ENCODE measurements at regions not wholly inside any gene's neighbourhood (a gene's known extent, or its start where the extent isn't known, plus 50 kb on each side); places are given as distances from the start of the nearest gene placed in this dataset.

GRCh38 chr5:73395256-73395655, 53.3 kb downstream of the FOXD1 start:
- H3K4me3 ChIP-seq (IDR thresholded peaks at IDR 0.05; ENCODE audit: insufficient read depth, low read depth, low read length): no peak overlapping the region
- H3K27ac ChIP-seq: no peak overlapping the region
- TF ChIP-seq, protein P1, sequence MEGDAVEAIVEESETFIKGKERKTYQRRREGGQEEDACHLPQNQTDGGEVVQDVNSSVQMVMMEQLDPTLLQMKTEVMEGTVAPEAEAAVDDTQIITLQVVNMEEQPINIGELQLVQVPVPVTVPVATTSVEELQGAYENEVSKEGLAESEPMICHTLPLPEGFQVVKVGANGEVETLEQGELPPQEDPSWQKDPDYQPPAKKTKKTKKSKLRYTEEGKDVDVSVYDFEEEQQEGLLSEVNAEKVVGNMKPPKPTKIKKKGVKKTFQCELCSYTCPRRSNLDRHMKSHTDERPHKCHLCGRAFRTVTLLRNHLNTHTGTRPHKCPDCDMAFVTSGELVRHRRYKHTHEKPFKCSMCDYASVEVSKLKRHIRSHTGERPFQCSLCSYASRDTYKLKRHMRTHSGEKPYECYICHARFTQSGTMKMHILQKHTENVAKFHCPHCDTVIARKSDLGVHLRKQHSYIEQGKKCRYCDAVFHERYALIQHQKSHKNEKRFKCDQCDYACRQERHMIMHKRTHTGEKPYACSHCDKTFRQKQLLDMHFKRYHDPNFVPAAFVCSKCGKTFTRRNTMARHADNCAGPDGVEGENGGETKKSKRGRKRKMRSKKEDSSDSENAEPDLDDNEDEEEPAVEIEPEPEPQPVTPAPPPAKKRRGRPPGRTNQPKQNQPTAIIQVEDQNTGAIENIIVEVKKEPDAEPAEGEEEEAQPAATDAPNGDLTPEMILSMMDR (conservative IDR thresholded peaks at IDR 0.05; ENCODE audit: low read depth, low read length): no peak
- H3K4me2 ChIP-seq: no peak overlapping the region
- H3K27me3 ChIP-seq (ENCODE audit: insufficient read depth, low read depth): no peaks in the 10 kb centered on the region
- H4K20me1 ChIP-seq (ENCODE audit: insufficient read depth): no peaks in the 10 kb centered on the region
- H3K36me3 ChIP-seq (ENCODE audit: insufficient read depth): no peaks in the 10 kb centered on the region
- no peaks in the 10 kb centered on the region for H3K79me2 ChIP-seq (ENCODE audit: insufficient read depth, low read depth)
- H3K9ac ChIP-seq: no peak overlapping the region
- H3K4me1 ChIP-seq (ENCODE audit: low read depth, poor library complexity, severe bottlenecking): no peaks in the 10 kb centered on the region
- H2AFZ ChIP-seq (ENCODE audit: low read depth): no peak overlapping the region

GRCh38 chr5:73394610-73395009, 54.0 kb downstream of the FOXD1 start:
- Histone ChIP-seq H3K27ac (no peak overlapping the region), H3K4me2 (no peak overlapping the region), H3K4me1 (ENCODE audit: low read depth, poor library complexity, severe bottlenecking) (no peaks in the 10 kb centered on the region), H3K4me3 (IDR thresholded peaks at IDR 0.05; ENCODE audit: insufficient read depth, low read depth, low read length) (no peak overlapping the region), H2AFZ (ENCODE audit: low read depth) (no peak overlapping the region), H4K20me1 (ENCODE audit: insufficient read depth) (no peaks in the 10 kb centered on the region), H3K9ac (no peak overlapping the region), H3K27me3 (ENCODE audit: insufficient read depth, low read depth) (no peaks in the 10 kb centered on the region), H3K79me2 (ENCODE audit: insufficient read depth, low read depth) (no peaks in the 10 kb centered on the region), H3K36me3 (ENCODE audit: insufficient read depth) (no peaks in the 10 kb centered on the region)
- TF ChIP-seq, protein P1 (conservative IDR thresholded peaks at IDR 0.05; ENCODE audit: low read depth, low read length): no peak

GRCh38 chr5:73393611-73394489, 54.7 kb downstream of the FOXD1 start:
- Histone ChIP-seq H3K36me3 (ENCODE audit: insufficient read depth) (no peaks in the 10 kb centered on the region), H3K4me3 (IDR thresholded peaks at IDR 0.05; ENCODE audit: insufficient read depth, low read depth, low read length) (no peak overlapping the region), H3K4me1 (ENCODE audit: low read depth, poor library complexity, severe bottlenecking) (peaks cover 3% of the 10 kb centered on the region), H3K27ac (no peak overlapping the region), H4K20me1 (ENCODE audit: insufficient read depth) (no peaks in the 10 kb centered on the region), H2AFZ (ENCODE audit: low read depth) (no peak overlapping the region), H3K9ac (no peak overlapping the region), H3K4me2 (no peak overlapping the region), H3K79me2 (ENCODE audit: insufficient read depth, low read depth) (no peaks in the 10 kb centered on the region), H3K27me3 (ENCODE audit: insufficient read depth, low read depth) (no peaks in the 10 kb centered on the region)
- TF ChIP-seq, protein P1 (conservative IDR thresholded peaks at IDR 0.05; ENCODE audit: low read depth, low read length): no peak

- TF ChIP-seq, protein P1 (conservative IDR thresholded peaks at IDR 0.05; ENCODE audit: low read depth, low read length): no peak
- peaks cover 14% of the 10 kb centered on the region for H3K4me1 ChIP-seq (ENCODE audit: low read depth, poor library complexity, severe bottlenecking)
- no peak overlapping the region for H3K9ac ChIP-seq
- no peak overlapping the region for H3K4me3 ChIP-seq (IDR thresholded peaks at IDR 0.05; ENCODE audit: insufficient read depth, low read depth, low read length)
- no peaks in the 10 kb centered on the region for H4K20me1 ChIP-seq (ENCODE audit: insufficient read depth)
- H3K27me3 ChIP-seq (ENCODE audit: insufficient read depth, low read depth): no peaks in the 10 kb centered on the region
- H3K4me2 ChIP-seq: no peak overlapping the region
- H3K79me2 ChIP-seq (ENCODE audit: insufficient read depth, low read depth): no peaks in the 10 kb centered on the region
- no peaks in the 10 kb centered on the region for H3K36me3 ChIP-seq (ENCODE audit: insufficient read depth)
- H3K27ac ChIP-seq: no peak overlapping the region
- H2AFZ ChIP-seq (ENCODE audit: low read depth): no peak overlapping the region
Observed at GRCh38 chr5:73392775-73393174, 55.8 kb downstream of the FOXD1 start.
